GM12875 (cell line): ENCODE measurements at regions not wholly inside any gene's neighbourhood (a gene's known extent, or its start where the extent isn't known, plus 50 kb on each side); places are given as distances from the start of the nearest gene placed in this dataset.

Experiments used
- H3K4me3 ChIP-seq: one replicate; pipeline ENCODE4 v1.5.1; 2011; ENCODE audit warnings: low read depth, low read length, control low read depth
- CTCF ChIP-seq: IDR thresholded peaks from 2 replicates; pipeline ENCODE4 v1.5.1; 2011; ENCODE audit warnings: low read depth, mild to moderate bottlenecking, control low read depth, inconsistent platforms, low read length, moderate library complexity, borderline replicate concordance; ENCODE audit not compliant: insufficient read depth

GRCh38 chr4:54908763-54909162 lies 216.6 kb downstream of the KDR start:
- H3K4me3 ChIP-seq: no peak overlapping the region
- TF ChIP-seq CTCF: no peak

GRCh38 chr4:54904953-54905352 lies 220.4 kb downstream of the KDR start:
- TF ChIP-seq CTCF: no peak

GRCh38 chr4:54902976-54903375 lies 222.4 kb downstream of the KDR start:
- H3K4me3 ChIP-seq: no peak overlapping the region
- no peak for TF ChIP-seq CTCF

More at GRCh38 chr4:54904953-54905352, 220.4 kb downstream of the KDR start:
- H3K4me3 ChIP-seq: no peak overlapping the region

DNA sequence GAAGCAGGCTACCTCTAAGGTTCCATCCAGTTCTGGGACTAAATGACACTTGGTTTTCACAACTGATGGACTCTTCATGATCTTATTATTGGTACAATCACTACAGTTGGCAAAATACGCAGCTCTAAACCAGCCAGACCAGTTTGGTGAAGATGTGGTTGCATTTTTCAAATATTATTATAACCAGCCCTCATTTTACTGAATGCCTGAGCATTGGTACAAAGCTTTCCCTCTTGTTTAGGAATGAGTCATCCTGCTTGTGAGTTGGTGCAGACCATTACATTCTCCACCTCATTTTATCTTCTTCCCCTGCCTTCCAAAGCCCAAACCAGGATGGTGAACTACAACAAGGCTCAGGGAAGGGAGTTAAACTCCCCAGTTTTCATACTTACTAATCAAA lies 223.1 kb downstream of the KDR start:
- no peak for TF ChIP-seq CTCF
- no peak overlapping the region for H3K4me3 ChIP-seq

GRCh38 chr4:54901202-54901601 lies 224.2 kb downstream of the KDR start:
- TF ChIP-seq CTCF: no peak
- no peak overlapping the region for H3K4me3 ChIP-seq

- H3K4me3 ChIP-seq: no peak overlapping the region
- TF ChIP-seq CTCF: no peak
Measured at GRCh38 chr4:54898656-54899340, 226.6 kb downstream of the KDR start.

- no peak for TF ChIP-seq CTCF
- no peak overlapping the region for H3K4me3 ChIP-seq
Measured at GRCh38 chr4:54898056-54898562, 227.3 kb downstream of the KDR start.
